Activated CD4-positive, CD25-positive, alpha-beta regulatory T cell treated with anti-CD3 and anti-CD28 coated beads, Interleukin-2, amount 50 U/mL, for 72 hours (primary cell): ENCODE measurements at regions not wholly inside any gene's neighbourhood (a gene's known extent, or its start where the extent isn't known, plus 50 kb on each side); places are given as distances from the start of the nearest gene placed in this dataset.

Experiments
- DNase-seq: peaks from one replicate; pipeline ENCODE4 v3.0.0; 2021

DNA sequence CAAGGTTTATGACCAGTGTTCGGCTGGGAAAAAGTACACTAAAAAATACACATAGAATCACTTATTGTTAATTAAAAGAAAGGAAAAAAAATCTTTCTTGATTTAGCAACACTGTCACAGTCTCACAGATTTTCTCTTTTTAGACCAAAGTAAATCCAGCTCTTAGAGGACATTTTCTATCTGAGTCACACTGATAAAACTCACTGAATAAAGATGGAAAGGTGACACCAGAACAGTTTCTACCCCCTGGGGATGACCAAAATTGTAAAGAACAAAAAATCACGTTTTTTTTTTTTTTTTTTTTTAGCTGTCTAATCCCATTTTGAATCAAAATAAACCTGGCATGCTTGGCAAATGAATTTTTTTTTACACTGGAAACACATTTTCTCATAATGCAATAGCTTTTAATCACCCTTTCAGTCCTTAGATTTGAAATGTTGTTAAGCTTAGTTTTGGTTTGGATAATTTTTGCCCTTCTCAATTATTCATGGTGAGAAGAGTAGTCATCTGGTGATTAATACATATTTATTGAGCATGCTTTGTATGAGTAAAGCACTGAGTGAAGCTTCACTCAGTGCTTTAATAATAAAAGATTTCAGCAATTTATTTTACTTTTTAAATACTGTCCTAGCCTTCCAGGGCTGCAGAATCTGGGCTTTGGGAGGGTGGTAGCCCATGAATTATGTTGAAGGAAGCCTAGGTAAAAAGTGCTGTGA, 886.3 kb downstream of the SLC4A3 start:
- no peak for DNase-seq

DNA sequence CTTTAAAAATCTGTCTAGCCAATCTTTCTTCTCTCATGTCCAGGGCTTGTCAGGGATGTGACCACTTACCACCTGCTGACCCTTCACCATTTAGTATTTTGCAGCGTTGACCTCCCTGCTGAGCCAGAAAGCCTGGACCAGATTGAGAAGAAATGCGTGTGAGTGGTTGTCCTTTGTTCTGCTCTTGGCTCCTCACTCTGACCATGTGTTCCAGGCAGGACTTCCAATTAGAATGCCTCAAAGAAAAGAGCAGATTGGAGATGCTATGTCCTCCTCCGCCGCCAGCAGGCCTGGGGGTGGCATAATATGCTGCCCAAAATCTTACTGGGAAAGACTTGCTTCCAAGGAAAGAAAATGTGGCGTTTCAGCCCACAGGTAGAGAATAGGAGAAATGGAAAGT, 894.1 kb downstream of the SLC4A3 start:
- DNase-seq: no peak

DNA sequence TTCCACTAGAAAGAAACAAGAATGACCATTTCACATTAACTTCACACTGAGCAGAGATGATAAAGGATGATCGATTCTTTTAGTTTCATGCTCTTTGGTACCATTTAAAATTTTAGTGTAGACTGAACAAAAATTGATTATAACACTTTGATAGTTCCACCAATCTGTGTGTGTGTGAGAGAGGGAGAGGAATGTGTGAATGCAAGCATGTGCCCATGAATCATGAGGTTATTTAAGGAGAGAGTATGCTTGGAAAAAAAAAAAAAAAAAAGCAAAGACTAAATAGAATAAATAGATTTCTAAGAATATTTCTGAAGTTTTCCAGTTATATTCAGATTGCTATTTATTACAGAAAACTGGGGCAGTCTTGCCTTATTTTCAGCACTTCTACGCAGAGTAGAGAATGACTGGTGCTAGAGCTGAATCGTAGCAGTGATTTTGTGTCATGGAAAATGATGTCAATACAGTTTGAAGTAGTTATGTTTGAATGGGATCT, 900.8 kb downstream of the SLC4A3 start:
- no peak for DNase-seq

DNA sequence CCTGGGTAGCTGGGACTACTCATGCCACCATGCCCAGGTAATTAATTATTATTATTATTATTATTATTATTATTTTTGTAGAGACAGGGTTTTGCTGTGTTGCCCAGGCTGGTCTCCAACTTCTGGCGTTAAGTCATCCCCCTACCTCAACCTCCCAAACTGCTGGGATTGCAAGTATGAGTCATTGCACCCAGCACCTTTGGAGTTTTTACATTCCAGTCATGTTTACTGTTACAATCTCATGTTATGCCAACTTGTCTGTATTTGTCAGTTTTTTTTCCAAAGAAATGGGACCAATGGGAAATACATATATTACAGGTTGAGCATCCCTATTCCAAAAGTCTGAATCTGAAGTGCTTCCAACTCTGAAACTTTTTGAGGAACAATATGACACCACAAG, 903.8 kb downstream of the SLC4A3 start:
- DNase-seq: no peak

DNA sequence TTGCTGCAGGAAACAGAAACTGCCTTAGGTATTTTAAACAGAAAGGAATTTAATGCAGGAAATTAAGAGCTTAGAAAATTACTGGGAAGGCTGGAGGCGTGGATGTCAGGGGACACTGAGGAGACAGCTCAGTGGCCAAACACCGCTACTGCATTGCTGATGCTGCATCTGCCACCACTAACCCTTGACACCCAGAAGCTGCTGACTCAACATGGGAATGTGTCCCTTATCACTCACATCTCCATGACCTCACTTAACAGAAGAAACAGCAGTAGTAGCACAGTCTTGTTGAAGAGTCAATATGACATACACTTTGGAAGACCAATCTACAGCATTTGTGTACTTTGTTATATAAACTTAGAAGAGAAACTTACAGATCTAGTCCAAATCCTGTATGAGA, 906.1 kb downstream of the SLC4A3 start:
- no peak for DNase-seq

DNA sequence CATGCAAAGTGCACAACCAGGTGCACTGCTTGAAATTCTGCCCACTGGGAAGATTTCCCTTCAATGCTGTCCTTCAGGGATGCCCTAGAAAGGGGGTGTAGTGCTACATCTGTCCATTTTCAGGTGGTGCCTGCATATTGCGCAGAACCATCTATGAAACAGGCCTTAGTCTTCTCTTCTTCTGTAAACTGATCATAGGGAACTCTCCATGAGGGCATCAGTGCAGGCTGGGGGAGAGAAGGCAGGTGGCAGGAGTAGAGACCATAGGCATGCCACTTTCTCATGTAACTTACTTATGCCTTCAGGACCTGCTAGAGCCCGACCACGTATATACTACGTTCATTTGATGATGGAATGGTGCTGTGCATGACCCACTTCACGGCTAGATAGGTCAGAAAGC, 912.1 kb downstream of the SLC4A3 start:
- DNase-seq: no peak

DNA sequence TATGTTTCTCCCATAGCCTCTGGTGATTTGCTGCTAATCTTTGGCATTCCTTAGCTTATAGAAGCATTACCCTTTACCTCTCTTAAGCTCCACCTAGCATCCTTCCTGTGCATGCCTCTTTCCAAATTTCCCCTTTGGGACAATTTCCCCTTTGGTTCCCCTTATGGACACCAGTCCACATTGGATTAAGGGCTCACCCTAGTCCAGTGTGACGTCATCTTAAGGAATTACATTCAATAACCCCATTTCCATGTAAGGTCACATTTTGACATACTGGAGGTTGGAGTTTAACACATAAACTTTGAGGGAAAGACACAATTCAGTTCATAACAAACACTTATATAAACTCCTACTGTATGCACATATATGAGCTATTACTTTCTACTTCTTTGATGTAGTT, 916.6 kb downstream of the SLC4A3 start:
- DNase-seq: no peak

DNA sequence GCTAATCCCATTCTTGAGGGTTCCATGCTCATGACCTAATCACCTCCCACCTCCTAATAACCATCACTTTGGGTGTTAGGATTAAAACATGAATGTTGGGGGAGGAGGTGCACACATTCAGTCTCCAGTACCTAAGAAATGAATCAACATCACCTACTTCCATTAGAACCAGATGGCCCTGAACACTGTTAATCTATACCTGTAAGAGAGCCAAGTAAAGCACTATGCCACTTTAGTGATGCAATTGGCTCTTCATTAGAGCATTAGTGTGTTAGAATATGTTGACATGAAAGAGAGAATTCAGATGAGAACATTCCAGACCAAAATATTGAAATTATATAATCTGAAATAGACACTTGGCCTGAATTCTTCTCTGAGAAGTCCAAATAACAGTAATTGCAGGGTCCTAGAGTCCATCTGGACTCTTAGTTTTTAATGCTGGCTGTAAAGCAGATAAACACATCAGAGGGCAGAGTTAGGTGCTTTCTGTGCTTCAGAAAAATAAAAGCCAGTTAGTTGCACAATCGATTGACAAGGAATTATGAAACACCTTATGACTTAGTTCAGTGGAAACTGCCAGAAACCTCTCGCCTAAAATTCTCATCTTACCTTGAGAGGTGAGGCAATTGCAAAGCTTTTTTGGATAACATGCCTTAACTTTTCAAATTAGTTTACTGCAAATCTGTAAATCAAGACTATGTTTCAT, 923.7 kb downstream of the SLC4A3 start:
- no peak for DNase-seq

DNA sequence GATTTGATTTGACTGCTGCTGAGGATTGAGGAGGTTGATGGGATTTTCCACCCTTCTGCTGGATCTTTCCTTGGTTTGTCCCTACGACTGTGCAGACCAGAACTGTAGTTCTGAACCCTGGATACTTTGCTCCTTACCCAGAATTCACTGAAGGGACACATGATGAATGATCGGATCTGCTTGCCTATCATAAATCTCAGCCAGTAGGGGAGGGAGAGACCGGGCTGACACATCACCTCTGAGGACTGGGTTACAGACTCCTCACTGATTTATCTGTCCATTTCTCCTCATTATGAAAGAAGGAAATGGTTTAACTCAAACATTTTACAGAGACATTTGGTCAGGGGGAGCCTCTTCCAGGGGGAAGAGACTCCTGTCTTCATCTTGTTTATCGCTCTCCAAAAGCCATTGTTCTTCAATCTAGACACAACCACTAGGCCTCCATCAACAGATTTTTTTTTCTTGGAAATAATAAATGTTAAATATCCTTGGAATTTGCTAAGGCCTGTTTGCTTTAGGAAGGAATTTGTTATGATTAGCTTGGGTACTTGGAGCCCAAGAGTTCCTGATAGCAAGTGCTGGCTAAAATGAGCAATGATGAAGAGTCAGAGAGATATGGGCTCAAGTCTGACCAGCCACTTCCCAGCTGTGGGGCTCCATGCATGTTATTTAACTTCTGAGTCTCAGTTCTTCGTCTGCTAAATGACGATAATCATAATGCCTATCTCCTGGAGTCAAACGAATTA, 925.5 kb downstream of the SLC4A3 start:
- no peak for DNase-seq

DNA sequence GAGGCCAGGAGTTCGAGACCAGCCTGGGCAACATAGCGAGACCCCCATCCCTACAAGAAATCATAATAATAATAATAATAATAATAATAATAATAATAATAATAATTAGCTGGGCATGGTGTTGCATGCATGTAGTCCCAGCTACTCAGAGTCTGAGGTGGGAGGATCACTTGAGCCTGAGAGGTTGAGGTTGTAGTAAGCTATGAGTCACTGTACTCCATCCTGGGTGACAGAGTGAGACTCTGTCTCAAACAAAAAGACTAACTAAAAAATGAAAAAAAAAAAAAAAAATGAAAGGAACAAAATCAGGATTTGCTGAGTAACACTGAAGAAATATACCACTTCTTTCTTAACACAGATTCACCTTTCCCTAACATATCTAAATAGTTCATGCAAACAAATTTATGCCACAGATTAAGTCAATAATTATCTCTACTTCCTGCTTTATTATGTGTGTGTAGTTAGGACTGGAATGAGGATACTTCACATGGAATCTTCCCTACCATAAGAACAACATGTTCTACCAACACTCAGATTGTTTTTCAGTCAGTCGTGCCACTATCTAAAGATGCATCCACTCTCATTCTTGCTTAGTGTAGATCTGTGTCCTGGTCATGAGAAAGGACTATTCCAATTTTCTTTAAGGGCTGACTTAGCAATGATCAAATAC, 928.7 kb downstream of the SLC4A3 start:
- DNase-seq: no peak

DNA sequence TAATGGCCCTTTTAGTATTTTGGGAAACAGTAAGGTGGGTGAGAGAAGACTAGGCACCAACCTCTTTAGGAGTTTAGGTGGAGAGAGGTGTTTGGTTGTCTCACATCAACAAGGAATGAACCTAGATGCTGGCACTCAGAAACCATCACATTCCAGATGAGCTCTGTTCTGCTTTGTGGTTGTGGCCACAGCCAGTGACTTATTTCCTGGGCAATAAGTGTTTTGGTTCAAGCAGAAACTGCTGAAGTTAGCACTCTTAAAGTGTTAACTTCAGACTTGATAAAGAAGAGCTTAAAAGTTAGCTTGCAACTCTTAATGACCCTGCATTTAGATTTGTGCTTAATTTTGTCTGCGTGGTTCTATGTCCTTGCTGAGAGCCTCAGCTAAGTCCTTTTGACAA, 929.2 kb downstream of the SLC4A3 start:
- DNase-seq: no peak

DNA sequence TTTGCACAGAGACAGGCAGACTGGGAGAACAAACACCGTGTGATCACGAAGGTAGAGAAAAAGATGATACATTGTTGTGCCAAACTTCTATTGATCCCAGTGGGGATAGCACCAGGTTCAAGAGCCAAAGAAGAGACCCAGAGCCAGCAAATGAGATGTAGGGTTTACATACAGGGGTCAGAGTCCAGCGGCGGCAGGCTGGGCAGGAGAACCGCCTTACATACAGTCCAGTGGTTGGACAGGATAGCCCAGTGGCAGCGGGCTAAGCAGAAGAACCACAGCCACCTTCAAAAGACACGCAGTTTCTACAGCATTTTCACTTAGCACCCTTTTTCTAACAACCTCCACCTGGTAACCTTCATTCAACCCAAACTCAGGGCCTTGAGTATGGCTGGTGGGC, 932.8 kb downstream of the SLC4A3 start:
- DNase-seq: no peak

DNA sequence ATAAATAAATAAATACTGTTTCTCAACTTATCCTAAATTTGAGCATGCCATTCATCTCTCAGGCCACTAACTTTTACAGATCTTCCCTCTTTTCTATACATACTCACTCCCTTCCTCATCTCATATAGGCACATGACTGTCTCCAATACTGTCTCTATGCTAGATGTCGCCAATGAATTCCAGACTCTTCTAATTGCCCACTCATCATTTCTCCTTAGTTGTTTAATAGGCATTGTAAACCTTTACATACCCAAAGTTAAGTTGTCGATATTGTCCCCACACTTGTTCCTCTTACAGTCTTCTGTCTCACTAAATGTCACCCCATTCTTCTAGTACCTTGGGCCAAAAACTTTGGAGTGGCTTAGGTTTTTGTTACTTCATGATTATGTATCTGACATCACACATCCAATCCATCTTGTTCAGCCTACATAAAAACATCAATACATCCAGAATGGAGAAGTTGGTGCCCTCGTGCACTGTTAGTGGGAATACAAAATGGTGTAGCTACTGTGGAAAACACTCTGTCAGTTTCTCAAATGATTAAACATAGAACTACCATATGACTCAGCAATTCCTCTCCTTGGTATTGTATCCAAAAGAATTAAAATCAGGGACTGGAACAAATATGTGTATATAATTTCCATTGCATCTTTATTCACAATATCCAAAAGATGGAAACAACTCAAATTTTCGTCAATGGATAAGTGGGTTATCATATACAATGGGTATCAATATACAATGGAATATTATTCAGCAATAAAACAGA, 935.1 kb downstream of the SLC4A3 start:
- DNase-seq: no peak

DNA sequence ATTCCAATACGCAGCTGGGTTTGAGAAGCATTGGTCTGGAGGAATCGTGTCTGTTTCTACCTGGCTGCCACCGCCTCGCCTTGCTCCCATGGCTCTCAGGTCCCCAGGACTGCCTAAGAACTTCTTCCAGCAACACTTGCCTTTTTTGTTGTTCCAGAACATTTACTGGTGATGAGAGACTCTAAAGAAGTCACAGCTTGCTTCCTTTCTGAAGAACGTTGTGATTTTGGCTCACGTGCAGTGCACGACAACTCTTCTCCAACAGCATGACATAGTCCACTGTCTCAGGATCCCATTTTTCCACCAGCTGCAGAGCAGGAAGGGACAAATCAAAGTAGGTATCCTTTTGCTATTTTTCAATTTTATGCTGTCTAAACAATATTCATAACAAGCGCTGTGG, 940.9 kb downstream of the SLC4A3 start:
- DNase-seq: no peak

DNA sequence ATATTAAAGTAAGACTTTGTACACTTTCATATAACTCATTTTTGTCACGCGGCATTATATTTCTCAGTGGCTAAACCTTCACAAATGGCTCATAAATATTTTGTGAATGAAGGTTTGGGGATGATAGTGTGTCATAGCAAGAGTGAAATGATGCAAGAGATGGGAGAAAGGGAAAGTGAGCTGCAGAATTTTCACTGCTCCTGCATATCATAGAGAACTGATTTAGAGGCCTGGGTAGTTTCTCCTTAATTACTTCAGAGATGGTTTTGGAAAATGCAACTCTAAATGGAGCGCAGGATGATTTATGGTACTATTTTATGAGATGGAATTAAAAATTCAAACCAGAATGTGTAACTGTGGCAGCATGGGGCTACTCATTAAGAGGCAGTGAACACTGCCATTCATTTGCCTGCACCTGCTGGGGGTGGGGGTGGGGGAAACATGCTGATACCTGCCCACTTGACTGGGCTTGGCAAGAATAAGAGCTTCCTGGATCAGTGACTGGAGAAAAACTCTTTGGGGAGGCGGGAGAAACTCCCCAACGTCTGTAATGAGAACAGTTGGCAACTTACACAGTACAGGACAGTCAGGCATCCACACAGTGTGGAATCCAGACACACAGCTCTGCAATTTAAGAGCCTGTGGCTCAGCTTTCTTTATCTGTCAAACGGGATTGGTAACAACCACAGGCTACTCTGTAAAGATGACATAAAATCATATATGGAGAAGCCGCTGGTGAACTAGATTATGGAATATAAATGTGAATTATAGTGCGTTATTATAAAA, 941.9 kb downstream of the SLC4A3 start:
- no peak for DNase-seq

DNA sequence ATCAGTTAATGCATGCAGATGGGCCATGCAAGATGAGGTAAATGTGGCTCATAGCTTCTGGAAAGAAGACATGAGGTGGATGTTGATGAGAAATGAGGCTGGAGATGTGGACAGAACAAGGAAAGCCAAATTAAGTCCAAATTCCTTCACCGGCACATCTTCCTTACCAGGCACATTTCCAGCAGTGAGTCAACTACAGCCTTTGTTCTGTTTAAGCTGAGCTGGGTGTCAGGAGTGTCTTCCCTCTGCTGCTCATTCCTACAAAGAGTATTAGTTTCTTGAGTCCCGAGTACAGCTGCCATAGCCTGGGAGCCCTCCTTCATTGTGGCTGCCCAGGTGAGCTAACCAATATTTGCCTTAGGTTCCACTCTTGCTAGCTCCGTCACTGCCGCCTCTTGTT, 945.0 kb downstream of the SLC4A3 start:
- DNase-seq: no peak

DNA sequence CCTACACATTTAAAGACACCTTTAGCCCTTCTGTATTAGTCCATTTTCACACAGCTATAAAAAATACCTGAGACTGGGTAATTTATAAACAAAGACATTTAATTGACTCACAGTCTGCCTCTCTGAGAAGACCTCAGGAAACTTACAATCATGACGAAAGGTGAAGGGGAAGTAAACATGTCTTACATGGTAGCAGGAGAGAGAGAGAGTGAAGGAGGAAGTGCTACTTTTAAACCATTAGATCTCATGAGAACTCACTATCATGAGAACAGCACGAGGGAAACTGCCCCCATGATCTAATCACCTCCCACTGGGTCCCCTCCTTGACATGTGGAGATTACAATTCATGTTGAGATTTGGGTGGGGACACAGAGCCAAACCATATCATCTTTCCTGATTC, 946.6 kb downstream of the SLC4A3 start:
- no peak for DNase-seq

DNA sequence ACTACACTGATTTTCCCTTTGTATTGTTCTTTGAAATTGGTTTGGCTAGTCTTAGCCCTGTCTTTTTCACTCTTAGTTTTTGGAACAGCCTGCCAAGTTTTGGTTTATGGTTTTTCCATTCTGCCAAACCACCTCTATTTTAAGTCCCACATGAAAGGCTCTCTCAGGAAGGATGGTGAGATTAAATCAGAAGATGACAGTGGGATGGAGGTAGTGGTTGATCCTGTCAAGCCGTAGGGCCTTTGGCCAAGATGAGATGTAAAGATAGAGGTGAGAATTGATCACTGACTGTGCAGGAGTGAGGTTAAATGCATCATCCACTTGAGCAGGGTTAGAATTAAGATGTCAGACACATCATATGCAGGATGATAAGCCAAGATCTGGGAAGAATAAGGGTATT, 948.5 kb downstream of the SLC4A3 start:
- no peak for DNase-seq

DNA sequence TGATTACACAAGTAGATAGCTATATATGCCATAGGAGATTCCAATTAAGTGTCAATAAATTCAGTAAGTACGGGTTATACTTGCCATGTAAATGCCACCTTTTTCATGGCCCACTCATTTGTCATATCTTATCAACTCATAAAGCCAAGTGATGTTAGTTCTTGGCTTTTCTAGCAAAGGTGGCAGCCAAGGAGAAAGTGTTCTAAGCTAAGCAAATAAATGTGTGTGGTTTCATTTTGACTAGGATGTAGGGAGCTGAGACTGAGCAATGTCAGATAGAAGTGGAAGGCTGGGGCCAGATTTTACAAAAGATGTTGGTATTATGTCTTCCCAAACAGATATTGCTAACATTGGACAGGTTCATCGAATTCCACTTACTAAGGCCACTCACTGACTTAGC, 952.0 kb downstream of the SLC4A3 start:
- DNase-seq: no peak

DNA sequence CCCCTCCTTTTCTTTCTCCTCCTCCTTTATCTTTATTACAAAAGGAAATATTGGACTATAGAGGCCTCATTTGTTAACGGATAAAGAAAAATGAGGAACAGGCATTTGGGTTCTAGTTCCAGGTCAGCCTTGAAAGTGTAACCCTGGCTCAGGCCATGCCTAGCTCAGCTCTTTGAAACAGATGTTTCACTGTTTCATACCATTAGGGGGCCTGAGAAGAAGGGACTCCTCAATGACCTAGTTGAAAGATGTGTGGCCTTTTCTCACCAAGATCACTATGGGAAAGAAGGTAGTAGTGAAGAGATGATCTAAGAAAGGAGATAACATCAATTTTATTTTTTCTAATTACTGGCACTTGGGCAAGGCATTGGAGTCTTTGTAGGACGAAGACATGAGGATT, 952.7 kb downstream of the SLC4A3 start:
- DNase-seq: no peak

DNA sequence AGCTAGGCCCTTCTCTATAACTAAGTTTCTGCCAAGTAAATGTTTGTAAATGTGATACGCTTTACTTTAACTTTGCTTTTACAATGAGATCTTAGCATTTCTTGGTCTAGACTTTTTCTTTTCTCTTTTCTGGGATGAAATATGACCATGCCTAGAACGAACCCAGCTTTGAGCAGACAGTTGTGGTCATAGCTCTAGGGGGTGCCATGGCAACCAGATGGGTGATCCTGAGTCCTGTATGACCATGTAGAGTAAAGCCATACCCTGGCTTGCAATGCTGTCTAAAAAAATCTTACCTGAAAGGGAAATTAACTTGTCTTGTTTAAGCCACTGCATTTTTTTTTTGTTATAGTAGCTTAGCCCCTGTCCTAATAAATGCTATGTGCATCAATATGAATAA, 956.3 kb downstream of the SLC4A3 start:
- no peak for DNase-seq

DNA sequence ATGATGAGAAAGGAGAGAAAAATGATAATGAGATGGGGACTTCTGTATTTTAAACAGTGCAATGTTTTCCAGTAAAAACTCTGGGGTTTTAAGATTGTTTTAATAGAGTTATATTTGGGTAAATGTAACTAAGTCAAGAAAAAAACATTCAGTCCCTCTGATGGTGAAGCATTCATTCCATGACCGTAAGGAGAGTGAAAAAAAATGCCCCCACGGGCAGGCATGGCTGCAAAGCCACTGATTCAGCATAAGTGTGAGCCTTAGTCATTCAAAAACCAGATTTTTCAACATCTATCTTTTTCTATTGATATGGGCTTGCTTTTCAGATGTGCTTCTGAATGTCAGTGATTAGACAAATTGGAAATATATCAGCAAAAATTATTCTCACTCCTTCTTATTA, 957.8 kb downstream of the SLC4A3 start:
- no peak for DNase-seq
